Neural cell (in vitro differentiated cells): ENCODE measurements at regions not wholly inside any gene's neighbourhood (a gene's known extent, or its start where the extent isn't known, plus 50 kb on each side); places are given as distances from the start of the nearest gene placed in this dataset.

ENCODE experiments used
- H2AFZ ChIP-seq: fragments of 200-600, 300-800 bp; sonication (generic), shearing (Covaris generic); 2 replicates; pipeline ENCODE4 v1.6.0; 2014; ENCODE audit warnings: low read depth, mild to moderate bottlenecking, antibody characterized with exemption, low read length, moderate library complexity
- H3F3A ChIP-seq: fragments of 200-600 bp; shearing (Covaris generic); 2 replicates; pipeline ENCODE4 v1.6.1; 2016; ENCODE audit warnings: mild to moderate bottlenecking, moderate library complexity, mixed read lengths, antibody characterized with exemption, low read length; ENCODE audit not compliant: insufficient read depth, poor library complexity, severe bottlenecking
- H3K27ac ChIP-seq: fragments of 200-600, 300-800 bp; sonication (generic), shearing (Covaris generic); 2 replicates; pipeline ENCODE4 v1.5.1; 2014; ENCODE audit warnings: mild to moderate bottlenecking, low read length, moderate library complexity
- H3K27me3 ChIP-seq: fragments of 300-800, 200-600 bp; sonication (generic), shearing (Covaris generic); 2 replicates; pipeline ENCODE4 v1.6.0; 2014; ENCODE audit warnings: mild to moderate bottlenecking, low read depth, low read length, moderate library complexity; ENCODE audit not compliant: insufficient read depth
- H3K36me3 ChIP-seq: fragments of 300-800, 200-600 bp; sonication (generic), shearing (Covaris generic); 2 replicates; pipeline ENCODE4 v1.5.1; 2014; ENCODE audit warnings: mild to moderate bottlenecking, antibody characterized with exemption, low read length, moderate library complexity; ENCODE audit not compliant: insufficient read depth
- H3K4me2 ChIP-seq: fragments of 300-800, 200-600 bp; sonication (generic), shearing (Covaris generic); 2 replicates; pipeline ENCODE4 v1.6.0; 2014; ENCODE audit warnings: mild to moderate bottlenecking, low read length
- H3K4me3 ChIP-seq: fragments of 300-800, 200-600 bp; sonication (generic), shearing (Covaris generic); 2 replicates; pipeline ENCODE4 v1.5.1; 2014; ENCODE audit warnings: mild to moderate bottlenecking, low read length, moderate library complexity
- H3K79me2 ChIP-seq: fragments of 200-600 bp; shearing (Covaris generic); replicated peaks from 2 replicates; pipeline ENCODE4 v1.6.0; 2014; ENCODE audit warnings: mild to moderate bottlenecking, low read length, moderate library complexity; ENCODE audit not compliant: insufficient read depth
- H3K9ac ChIP-seq: fragments of 300-800, 200-600 bp; sonication (generic), shearing (Covaris generic); 2 replicates; pipeline ENCODE4 v1.6.1; 2016; ENCODE audit warnings: mild to moderate bottlenecking, low read length, mixed read lengths
- H3K9me2 ChIP-seq: fragments of 200-600 bp; shearing (Covaris generic); 2 replicates; pipeline ENCODE4 v1.6.1; 2016; ENCODE audit warnings: mild to moderate bottlenecking, low read length, mixed read lengths; ENCODE audit not compliant: insufficient read depth
- H3K9me3 ChIP-seq: fragments of 200-600, 300-800 bp; sonication (generic), shearing (Covaris generic); 2 replicates; pipeline ENCODE4 v1.6.1; 2016; ENCODE audit warnings: mild to moderate bottlenecking, mixed run types, low read length, moderate library complexity, mixed read lengths
- H4K20me1 ChIP-seq: fragments of 200-600 bp; shearing (Covaris generic); 2 replicates; pipeline ENCODE4 v1.6.1; 2016; ENCODE audit warnings: mild to moderate bottlenecking, mixed run types; ENCODE audit not compliant: insufficient read depth
- CTCF ChIP-seq: fragments of 450-650 bp; IDR thresholded peaks from 2 replicates; pipeline ENCODE4 v1.5.1; 2014; ENCODE audit warnings: antibody characterized with exemption, mild to moderate bottlenecking, moderate library complexity; ENCODE audit not compliant: poor library complexity, severe bottlenecking
- EP300 ChIP-seq: fragments of 450-650 bp; conservative IDR thresholded peaks from 2 replicates; pipeline ENCODE4 v1.6.1; 2014; ENCODE audit warnings: antibody characterized with exemption, mild to moderate bottlenecking, moderate library complexity; ENCODE audit not compliant: poor library complexity, severe bottlenecking
- EZH2 ChIP-seq: fragments of 200-600, 300-800 bp; shearing (Covaris generic), sonication (generic); IDR thresholded peaks from 2 replicates; pipeline ENCODE4 v1.6.1; 2014; ENCODE audit warnings: antibody characterized with exemption, low read length, borderline replicate concordance, mild to moderate bottlenecking; ENCODE audit not compliant: insufficient read depth, poor library complexity, severe bottlenecking
- MXI1 ChIP-seq: fragments of 450-650 bp; conservative IDR thresholded peaks from 2 replicates; pipeline ENCODE4 v1.6.1; 2014; ENCODE audit warnings: antibody characterized with exemption, mild to moderate bottlenecking; ENCODE audit not compliant: poor library complexity, severe bottlenecking
- POLR2AphosphoS5 ChIP-seq: IDR thresholded peaks from 2 replicates; pipeline ENCODE4 v1.6.1; 2012
- RAD21 ChIP-seq: fragments of 450-650 bp; conservative IDR thresholded peaks from 2 replicates; pipeline ENCODE4 v1.6.1; 2014; ENCODE audit warnings: antibody characterized with exemption, mild to moderate bottlenecking, moderate library complexity
- REST ChIP-seq: IDR thresholded peaks from 2 replicates; pipeline ENCODE4 v1.6.1; 2012; ENCODE audit warnings: borderline replicate concordance
- SMC3 ChIP-seq: fragments of 450-650 bp; conservative IDR thresholded peaks from 2 replicates; pipeline ENCODE4 v1.6.1; 2014; ENCODE audit warnings: antibody characterized with exemption, mild to moderate bottlenecking, moderate library complexity; ENCODE audit not compliant: poor library complexity
- TAF1 ChIP-seq: IDR thresholded peaks from 2 replicates; pipeline ENCODE4 v1.6.1; 2012; ENCODE audit warnings: low read depth

- no peak overlapping the region for H3K27ac ChIP-seq
- no peaks in the 10 kb centered on the region for H3K36me3 ChIP-seq
- no peak overlapping the region for H3K4me3 ChIP-seq
- H3K9me2 ChIP-seq = no peaks in the 10 kb centered on the region
- no peak overlapping the region for H3K9ac ChIP-seq
- no peaks in the 10 kb centered on the region for H3K79me2 ChIP-seq
- TF ChIP-seq SMC3 (no peak), CTCF (no peak), TAF1 (no peak), POLR2AphosphoS5 (no peak), RAD21 (no peak)
- no peak overlapping the region for H2AFZ ChIP-seq
- no peaks in the 10 kb centered on the region for H3K9me3 ChIP-seq
- no peaks in the 10 kb centered on the region for H3K27me3 ChIP-seq
- no peaks in the 10 kb centered on the region for H4K20me1 ChIP-seq
- H3F3A ChIP-seq = no peaks in the 10 kb centered on the region
- H3K4me2 ChIP-seq = no peak overlapping the region
These were observed 222.3 kb upstream of the S100G start for GRCh38 chrX:16427668-16428067.

GRCh38 chrX:16429406-16429805, 220.6 kb upstream of the S100G start:
- TF ChIP-seq REST = no peak
- no peak for TF ChIP-seq CTCF
- TF ChIP-seq SMC3 = no peak
- no peak for TF ChIP-seq MXI1
- no peak for TF ChIP-seq POLR2AphosphoS5
- TF ChIP-seq TAF1 = no peak
- no peak for TF ChIP-seq RAD21
- no peak for TF ChIP-seq EP300
- no peak for TF ChIP-seq EZH2
- H3K9me3 ChIP-seq = no peaks in the 10 kb centered on the region
- H3K27me3 ChIP-seq = no peaks in the 10 kb centered on the region
- no peak overlapping the region for H3K4me3 ChIP-seq
- H3K9me2 ChIP-seq = no peaks in the 10 kb centered on the region
- no peak overlapping the region for H3K9ac ChIP-seq
- H4K20me1 ChIP-seq = no peaks in the 10 kb centered on the region
- no peak overlapping the region for H3K4me2 ChIP-seq
- no peaks in the 10 kb centered on the region for H3K79me2 ChIP-seq
- no peak overlapping the region for H3K27ac ChIP-seq
- H3F3A ChIP-seq = no peaks in the 10 kb centered on the region
- no peak overlapping the region for H2AFZ ChIP-seq
- H3K36me3 ChIP-seq = no peaks in the 10 kb centered on the region
